ENCODE measurements at regions not wholly inside any gene's neighbourhood (a gene's known extent, or its start where the extent isn't known, plus 50 kb on each side); places are given as distances from the start of the nearest gene placed in this dataset.
"Not testable (repeated sequence)": the region's sequence is repeated elsewhere in the genome, so short reads cannot be mapped to it uniquely, and the experiment has no call there.

- DNase-seq: no peak
Observed at GRCh38 chr6:4367643-4368042, 232.3 kb upstream of the ECI2 start.

DNA sequence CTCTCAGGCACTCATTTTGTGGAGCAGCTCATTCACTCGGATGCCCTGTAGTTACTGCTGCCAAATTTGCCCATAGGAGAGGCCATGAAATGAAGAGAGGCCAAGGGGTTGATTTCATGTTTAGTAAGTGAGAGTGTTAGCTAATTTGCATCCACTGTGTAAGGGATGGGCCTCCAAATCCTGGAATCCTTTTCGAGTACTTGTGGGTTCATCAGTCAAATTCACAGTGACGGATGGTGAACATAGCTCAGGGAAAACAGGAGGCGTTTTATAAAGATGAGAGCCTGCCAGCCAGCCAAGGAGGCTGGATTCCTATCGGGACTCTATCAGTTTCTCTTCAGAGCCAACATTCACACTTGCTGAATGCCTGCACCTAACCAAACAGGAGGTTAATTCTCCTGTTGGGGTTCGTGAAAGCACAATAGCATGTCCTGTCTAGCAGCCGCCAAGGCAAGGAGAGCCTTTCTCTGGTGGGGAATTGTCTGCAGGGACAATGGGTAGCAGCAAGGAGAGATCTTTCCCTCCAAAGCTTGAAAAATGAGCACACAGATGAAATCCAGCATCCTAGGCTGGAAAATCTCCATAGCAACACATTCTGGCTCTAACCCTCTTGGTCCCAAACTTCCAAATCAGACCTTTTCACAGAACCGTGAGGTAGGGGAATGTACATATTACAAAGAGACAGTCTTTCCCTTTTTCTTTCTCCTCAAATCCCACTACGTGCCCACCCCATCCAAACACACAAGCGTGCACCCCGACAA is 231.4 kb upstream of the ECI2 start:
- no peak for DNase-seq

DNA sequence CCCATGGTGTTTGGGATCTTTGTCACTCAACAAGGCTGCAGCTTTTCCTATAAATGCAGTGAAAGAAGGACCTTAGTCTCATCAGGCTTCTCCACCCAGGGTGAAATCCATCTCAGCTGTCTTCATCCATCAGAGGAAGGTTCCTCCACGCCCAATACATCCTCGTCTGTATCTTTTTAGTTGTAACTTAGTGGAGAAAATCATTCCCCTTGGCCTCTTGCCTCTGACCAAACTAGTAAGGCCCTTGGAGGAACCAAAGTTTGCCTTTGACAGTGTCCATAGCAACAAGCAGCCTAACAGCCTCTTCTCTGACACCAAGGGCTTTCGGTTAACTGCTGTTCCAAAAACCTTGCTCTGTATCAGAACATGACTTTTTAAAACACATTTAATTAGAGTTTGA is 230.3 kb upstream of the ECI2 start:
- DNase-seq: no peak

DNA sequence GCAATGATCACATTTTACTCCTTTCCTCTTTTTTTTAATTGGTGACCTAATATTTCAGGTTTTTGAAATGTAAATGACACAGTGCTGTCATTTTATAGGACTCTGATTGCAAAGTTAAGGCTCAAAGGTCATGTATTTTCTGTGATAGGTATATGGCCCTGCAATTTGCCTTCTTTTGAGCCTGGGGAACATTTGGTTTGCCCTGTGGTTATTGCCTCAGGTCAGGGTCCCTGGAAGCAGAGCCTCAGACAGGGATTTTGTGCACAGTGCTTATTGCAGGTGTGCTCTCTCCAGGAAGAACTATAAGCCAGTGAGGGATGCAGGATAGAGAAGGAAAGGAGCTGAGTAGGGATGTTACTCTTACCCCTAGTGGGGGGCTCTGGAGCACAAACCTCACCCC is 229.3 kb upstream of the ECI2 start:
- DNase-seq: no peak

DNA sequence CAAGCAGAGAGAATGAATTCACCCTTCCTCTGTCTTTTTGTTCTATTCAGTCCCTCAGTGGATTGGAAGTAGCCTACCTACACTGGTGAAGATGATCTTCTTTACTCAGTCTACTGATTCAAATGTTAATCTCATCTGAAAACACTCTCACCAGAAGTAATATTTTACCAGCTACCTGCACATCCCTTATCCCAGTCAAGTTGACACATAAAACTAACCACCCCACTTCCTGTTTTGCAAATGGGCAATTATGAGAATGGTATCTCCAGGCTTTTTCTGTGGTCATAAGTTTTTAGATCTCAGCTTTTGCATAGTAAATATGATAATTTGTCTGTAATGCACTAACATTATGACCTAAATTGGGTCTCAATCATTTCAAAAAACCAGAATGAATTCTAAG is 228.8 kb upstream of the ECI2 start:
- no peak for DNase-seq

GRCh38 chr6:4363656-4364055 is 228.3 kb upstream of the ECI2 start:
- no peak for DNase-seq

DNA sequence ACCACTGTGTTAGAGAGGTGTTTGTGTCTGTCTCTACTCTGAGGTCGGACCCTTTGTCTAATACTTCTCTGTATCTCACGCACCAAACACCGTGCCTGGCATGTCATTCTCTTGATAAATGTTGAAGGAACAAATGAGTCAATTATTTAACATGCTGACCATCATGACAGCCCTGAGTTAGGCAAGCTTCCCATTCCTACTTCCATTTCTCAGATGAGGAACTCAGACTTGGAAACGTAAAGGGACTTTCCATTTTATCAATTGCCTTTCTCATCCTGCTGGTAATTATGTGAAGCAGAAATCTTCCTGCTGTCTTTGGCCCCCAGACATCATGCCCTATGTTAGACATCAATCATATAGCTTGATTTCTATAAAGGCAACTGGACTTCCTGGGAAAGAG is 227.0 kb upstream of the ECI2 start:
- no peak for DNase-seq

DNA sequence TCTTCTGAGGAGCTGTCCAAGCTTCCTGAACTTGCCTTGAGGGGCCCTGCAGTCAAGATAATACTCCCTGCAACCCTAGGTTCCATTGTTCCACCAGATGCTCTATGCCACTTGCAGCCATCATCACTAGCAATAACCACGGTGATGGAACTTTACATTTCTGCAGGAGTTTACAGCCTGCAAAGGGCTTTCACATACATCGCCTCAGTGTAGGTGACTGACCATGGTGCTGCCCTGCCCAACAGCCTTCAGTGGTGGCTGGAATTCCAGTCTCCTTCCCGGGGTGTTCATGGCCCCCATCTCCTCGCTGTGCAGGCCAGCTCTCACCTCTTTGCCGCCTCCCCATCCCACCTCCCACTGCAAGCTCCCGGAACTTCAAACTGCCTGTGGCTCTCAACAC is 225.5 kb upstream of the ECI2 start:
- no peak for DNase-seq

DNA sequence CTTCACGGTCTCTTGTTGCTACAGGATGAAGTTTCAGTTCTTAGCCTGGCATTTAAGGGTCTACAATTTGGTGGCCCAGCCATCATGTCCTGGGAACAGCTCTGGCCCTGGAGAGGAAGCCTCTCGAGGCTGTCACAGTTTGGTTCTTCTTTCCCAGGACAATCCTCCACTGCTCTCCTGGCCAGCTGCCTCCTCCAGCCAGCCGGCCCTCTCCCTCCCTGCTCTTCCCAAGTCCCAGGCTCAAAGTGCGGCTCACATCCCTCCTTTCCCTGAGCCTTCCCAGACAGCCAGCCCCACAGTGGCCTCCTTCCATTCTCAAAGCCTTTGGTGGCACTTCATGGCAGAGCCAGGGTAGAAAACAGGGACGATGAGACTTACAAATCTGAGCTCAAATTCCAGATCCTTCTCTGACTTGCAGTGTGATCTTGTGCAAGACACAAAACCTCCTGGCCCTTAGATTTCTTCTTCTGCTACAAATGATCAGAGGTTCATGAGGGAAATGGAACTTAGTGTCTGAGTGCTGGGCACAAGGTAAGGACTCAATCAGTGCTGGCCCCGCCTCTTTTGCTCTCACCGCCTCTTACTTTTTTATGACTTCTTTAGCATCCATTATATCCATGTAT is 223.8 kb upstream of the ECI2 start:
- no peak for DNase-seq

GRCh38 chr6:4358414-4359107 is 223.2 kb upstream of the ECI2 start:
- DNase-seq: no peak

DNA sequence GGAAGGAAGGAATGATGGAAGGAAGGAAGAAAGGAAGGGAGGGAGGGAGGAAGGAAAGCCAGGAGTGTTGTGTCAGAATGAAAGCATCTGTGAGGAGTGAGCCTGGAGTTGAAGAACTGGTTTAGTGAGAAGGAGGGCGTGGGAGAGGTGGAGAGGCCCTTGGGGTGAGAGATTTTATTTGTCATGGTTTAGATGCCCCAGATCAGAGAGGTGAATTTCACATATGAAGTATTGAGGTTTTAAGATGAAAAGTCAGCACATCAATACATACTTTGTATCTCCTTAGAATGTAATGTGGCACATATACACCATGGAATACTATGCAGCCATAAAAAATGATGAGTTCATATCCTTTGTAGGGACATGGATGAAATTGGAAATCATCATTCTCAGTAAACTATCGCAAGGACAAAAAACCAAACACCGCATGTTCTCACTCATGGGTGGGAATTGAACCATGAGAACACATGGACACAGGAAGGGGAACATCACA is 222.3 kb upstream of the ECI2 start:
- not testable (repeated sequence) for DNase-seq

GRCh38 chr6:4356899-4357659 is 221.7 kb upstream of the ECI2 start:
- DNase-seq: no peak

GRCh38 chr6:4355241-4355640 is 219.9 kb upstream of the ECI2 start:
- no peak for DNase-seq

GRCh38 chr6:4354181-4354580 is 218.8 kb upstream of the ECI2 start:
- no peak for DNase-seq

DNA sequence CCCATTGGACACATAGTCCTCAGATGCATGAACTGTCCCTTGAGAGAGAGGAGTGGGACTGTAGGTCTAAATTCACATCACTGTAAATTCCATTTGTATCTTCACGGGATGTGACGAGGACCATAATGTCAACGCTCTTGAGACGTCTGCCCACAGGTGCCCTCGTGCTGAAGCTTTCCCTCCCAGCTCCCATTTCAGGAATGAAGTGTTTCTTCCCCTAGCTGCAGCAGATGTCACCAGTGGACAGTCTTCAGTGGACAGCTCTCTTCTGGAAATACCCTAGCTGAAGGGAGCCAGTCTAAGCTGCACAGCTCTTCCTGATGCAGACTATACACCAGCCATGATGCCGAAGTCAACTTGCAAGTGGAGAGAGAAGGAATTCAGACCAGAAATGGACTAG is 217.4 kb upstream of the ECI2 start:
- no peak for DNase-seq

GRCh38 chr6:4352322-4352669 is 216.9 kb upstream of the ECI2 start:
- no peak for DNase-seq

- DNase-seq: no peak
Observed at GRCh38 chr6:4351520-4352321, 216.3 kb upstream of the ECI2 start.

DNA sequence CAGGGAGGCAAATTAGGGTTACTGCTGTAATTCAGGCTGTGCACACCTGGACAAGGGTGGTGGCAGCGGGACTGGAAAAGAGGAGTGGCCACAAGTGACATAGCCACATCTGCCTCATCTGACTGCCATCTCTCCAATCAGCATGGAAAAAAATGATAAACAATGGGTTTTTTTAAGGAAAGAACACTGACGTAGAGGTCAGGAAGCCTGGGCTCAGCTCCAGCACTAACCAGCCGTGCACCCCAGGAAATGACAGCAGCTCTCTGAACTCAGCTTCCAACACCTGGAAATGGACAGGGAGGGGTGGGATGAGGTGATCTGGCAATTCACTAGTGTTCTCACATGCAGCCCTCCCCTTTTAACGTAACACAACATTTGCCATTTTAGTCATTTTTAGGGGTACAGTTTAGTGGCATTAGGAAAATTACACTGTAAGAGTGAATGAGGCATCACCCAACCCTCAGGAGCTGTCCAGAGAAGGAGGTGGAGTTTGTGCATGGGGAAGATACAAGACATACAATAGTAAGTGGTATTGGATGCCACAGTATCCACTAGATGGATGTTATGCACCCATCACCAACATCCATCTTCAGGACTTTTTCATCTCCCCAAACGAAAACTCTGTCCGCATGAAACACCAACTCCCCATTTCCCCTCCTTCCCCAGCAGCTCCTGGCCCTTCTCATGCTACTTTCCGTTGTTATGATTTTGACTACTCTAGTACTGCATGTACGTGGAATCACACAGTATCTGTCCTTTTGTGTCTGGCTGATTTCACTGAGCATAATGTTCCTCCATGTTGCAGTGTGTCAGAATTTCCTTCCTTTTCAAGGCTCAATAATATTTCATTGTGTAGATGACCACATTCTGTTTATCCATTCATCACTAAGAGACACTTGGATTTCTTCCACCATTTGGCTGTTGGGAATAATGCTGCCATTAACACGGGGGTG is 215.5 kb upstream of the ECI2 start:
- DNase-seq: no peak

DNA sequence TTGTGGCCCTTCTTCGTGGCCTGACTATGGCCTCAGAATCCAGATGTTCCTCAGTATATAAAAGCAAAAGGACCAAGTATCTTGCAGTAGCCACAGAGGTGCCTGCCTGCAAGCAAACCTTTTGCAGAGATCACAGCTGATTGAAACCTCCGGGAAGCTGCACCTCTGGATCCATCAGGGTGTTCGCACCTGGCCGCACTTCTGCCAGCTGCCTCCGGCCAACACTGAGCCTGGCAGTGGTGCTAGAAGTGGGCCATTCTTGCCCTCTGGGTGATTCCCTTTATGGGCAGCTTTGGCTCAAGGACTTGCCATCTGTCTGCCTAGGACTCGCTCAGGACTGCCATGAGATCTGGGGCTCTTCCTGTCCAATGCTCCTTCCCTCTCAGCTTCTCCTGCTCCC is 214.6 kb upstream of the ECI2 start:
- no peak for DNase-seq

DNA sequence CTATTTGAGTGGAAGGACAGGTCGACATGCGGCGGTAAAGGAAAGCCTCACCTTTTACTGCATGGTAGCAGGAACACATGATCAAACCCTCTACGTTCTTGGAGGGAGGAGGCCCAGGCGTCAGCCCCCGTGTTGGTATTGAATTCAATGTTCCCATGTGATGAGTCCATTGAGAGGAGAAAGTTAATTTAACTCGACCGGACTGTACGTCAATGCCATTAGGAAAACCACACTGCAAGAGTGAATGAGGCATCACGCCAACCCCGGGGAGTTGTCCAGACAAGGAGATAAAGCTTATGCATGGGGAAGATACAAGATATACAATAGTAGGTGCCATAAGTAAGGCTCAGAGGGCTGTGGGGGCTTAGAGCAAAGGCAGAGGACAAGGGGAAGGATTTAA is 213.9 kb upstream of the ECI2 start:
- no peak for DNase-seq

DNA sequence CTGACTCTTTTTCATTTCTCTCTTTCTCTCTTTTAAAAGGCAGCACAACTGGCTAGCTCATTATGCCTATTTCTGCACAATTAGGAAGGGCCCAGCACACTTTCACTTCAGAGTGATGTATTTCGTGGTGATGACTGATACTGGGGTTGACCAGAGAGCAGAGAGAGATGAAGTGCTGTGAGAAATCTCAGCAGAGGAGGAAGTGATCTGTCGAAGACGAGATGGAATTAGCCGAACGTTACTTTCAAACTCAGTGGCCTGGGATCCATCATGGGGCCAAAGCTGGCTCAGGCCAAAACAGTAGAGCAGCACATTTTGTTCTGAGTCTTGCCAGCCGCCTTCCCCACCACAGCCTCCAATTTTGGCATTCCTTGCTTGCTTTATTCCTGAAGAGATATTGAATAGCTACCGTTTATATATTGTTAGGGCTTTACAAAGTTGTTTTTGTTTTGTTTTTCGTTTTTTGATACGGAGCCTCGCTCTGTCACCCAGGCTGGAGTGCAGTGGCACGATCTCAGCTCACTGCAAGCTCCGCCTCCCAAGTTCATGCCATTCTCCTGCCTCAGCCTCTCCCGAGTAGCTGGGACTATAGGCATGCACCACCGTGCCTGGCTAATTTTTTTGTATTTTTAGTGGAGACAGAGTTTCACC is 213.2 kb upstream of the ECI2 start:
- DNase-seq: no peak
